NT2/D1 (cell line): ENCODE measurements at regions not wholly inside any gene's neighbourhood (a gene's known extent, or its start where the extent isn't known, plus 50 kb on each side); places are given as distances from the start of the nearest gene placed in this dataset.

Experiments
- YY1 ChIP-seq: IDR thresholded peaks from 2 replicates; pipeline ENCODE4 v1.6.1; 2011; ENCODE audit not compliant: insufficient read length, insufficient read depth
- ZNF274 ChIP-seq: IDR thresholded peaks from 2 replicates; pipeline ENCODE4 v1.6.1; 2011; ENCODE audit warnings: mild to moderate bottlenecking, low read depth, low read length

DNA sequence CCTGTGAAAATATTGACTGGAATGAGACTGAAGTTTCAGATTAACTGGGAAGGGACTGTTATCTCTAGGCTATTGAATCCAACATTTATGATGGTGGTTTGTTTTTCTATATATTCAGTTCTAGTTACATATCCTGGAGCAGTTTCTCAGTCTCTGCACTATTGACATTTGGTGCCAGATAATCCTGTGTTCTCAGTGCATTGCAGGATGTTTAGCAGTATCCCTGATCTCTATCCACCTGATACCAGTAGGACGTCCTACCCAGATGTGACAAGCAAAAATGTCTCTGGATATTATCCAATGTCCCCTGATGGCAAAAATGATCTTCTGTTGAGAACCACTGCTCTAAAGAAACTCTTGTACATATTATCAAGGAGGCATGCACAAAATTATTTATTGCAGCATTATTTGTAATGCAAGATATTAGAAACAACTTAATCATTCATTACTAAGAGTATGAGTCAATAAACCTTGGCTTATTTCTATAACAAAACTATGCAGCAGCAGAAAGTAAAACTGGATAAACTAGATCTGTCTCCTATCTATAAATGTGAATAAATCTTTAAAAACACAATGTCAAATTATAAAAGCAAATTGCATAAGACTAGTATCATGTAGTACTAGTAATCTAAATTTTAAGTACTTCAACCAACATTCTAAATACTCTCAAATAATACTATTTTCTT, 369.3 kb upstream of the RND3 start:
- TF ChIP-seq YY1 (no peak), ZNF274 (no peak)
